CD4-positive, CD25-positive, alpha-beta regulatory T cell (primary cell): ENCODE measurements at regions not wholly inside any gene's neighbourhood (a gene's known extent, or its start where the extent isn't known, plus 50 kb on each side); places are given as distances from the start of the nearest gene placed in this dataset.

Experiments
- ATAC-seq, 2 donors: fragments of 150-1000 bp; cut with Tn5 transposase; one replicate each; pipeline ENCODE4 v1.10.0; 2021; ENCODE audit warnings: low read depth in 2 of 2, moderate number of reproducible peaks in 2 of 2, moderate library complexity in 1 of 2
- DNase-seq, 3 donors: peaks; one replicate each; pipeline versions ENCODE4 v3.0.0 to v3.0.0-alpha.2; 2012 to 2022; ENCODE audit warnings: mixed read lengths in 1 of 3
- H3K27ac ChIP-seq: one replicate; pipeline ENCODE4 v1.7.0; 2013; ENCODE audit warnings: mild to moderate bottlenecking, low read length; ENCODE audit not compliant: insufficient read depth, poor library complexity, severe bottlenecking
- H3K27me3 ChIP-seq: one replicate; pipeline ENCODE4 v1.7.0; 2013; ENCODE audit warnings: low read length; ENCODE audit not compliant: control insufficient read depth, insufficient read depth
- H3K36me3 ChIP-seq: one replicate; pipeline ENCODE4 v1.7.0; 2013; ENCODE audit warnings: mild to moderate bottlenecking, low read length, moderate library complexity; ENCODE audit not compliant: control insufficient read depth, insufficient read depth
- H3K4me1 ChIP-seq: 2 replicates; pipeline ENCODE4 v1.7.0; 2013; ENCODE audit warnings: mild to moderate bottlenecking, low read length; ENCODE audit not compliant: insufficient read depth, control insufficient read depth, poor library complexity, severe bottlenecking
- H3K4me3 ChIP-seq: one replicate; pipeline ENCODE4 v1.7.0; 2013; ENCODE audit warnings: low read depth, mild to moderate bottlenecking, low read length, moderate library complexity
- H3K9me3 ChIP-seq, 2 experiments: 1 replicate in 1 of 2; 2 replicates in 1 of 2; pipeline ENCODE4 v1.7.0; 2013; ENCODE audit warnings: low read length in 2 of 2, mild to moderate bottlenecking in 1 of 2, moderate library complexity in 1 of 2; ENCODE audit not compliant: control insufficient read depth in 2 of 2
- H3K27ac Mint-ChIP-seq, 3 donors: one replicate each; pipeline ENCODE4 v1.8.0; 2020 to 2022; ENCODE audit warnings: mild to moderate bottlenecking in 3 of 3, mixed read lengths in 3 of 3, moderate library complexity in 2 of 3
- H3K27me3 Mint-ChIP-seq: one replicate; pipeline ENCODE4 v1.8.0; 2022; ENCODE audit warnings: mild to moderate bottlenecking, mixed read lengths
- H3K36me3 Mint-ChIP-seq: one replicate; pipeline ENCODE4 v1.8.0; 2020; ENCODE audit warnings: mixed read lengths
- H3K4me1 Mint-ChIP-seq, 4 donors: one replicate each; pipeline ENCODE4 v1.8.0; 2020 to 2022; ENCODE audit warnings: mixed read lengths in 4 of 4, mild to moderate bottlenecking in 1 of 4
- H3K4me3 Mint-ChIP-seq, 4 donors: one replicate each; pipeline ENCODE4 v1.8.0; 2020 to 2022; ENCODE audit warnings: mild to moderate bottlenecking in 4 of 4, mixed read lengths in 4 of 4, moderate library complexity in 3 of 4
- H3K9me3 Mint-ChIP-seq, 7 donors: one replicate each; pipeline ENCODE4 v1.8.0; 2020 to 2022; ENCODE audit warnings: mixed read lengths in 7 of 7, mild to moderate bottlenecking in 3 of 7, moderate library complexity in 2 of 7

- Histone ChIP-seq H3K4me3 (no peak overlapping the region), H3K36me3 (no peaks in the 10 kb centered on the region), H3K27me3 (no peaks in the 10 kb centered on the region), H3K4me1 (peaks cover 9% of the 10 kb centered on the region), H3K27ac (no peak overlapping the region), H3K9me3 (no peaks in the 10 kb centered on the region)
- no peak overlapping the region for H3K4me3 Mint-ChIP-seq
- ATAC-seq: no peak
- peaks cover 3 to 18% (median 10%) of the 10 kb centered on the region in 4 donors for H3K4me1 Mint-ChIP-seq
- no peak for DNase-seq
- H3K36me3 Mint-ChIP-seq: no peaks in the 10 kb centered on the region
- H3K27me3 Mint-ChIP-seq: no peaks in the 10 kb centered on the region
- no peak overlapping the region for H3K27ac Mint-ChIP-seq
- peaks cover 0 to 5% (median 1%) of the 10 kb centered on the region in 7 donors for H3K9me3 Mint-ChIP-seq
Measured at GRCh38 chr5:40359832-40360231, 319.9 kb upstream of the PTGER4 start.

GRCh38 chr5:40359093-40359492, 320.6 kb upstream of the PTGER4 start:
- ATAC-seq (no peak), DNase-seq (no peak)
- peaks cover 3 to 18% (median 10%) of the 10 kb centered on the region in 4 donors for H3K4me1 Mint-ChIP-seq
- H3K4me3 Mint-ChIP-seq: no peak overlapping the region
- H3K9me3 Mint-ChIP-seq: peaks cover 0 to 5% (median 1%) of the 10 kb centered on the region in 7 donors
- H3K4me1 ChIP-seq: peaks cover 9% of the 10 kb centered on the region
- no peaks in the 10 kb centered on the region for H3K27me3 Mint-ChIP-seq
- H3K9me3 ChIP-seq: no peaks in the 10 kb centered on the region
- no peaks in the 10 kb centered on the region for H3K36me3 Mint-ChIP-seq
- H3K27ac Mint-ChIP-seq: no peak overlapping the region
- no peaks in the 10 kb centered on the region for H3K27me3 ChIP-seq
- no peak overlapping the region for H3K4me3 ChIP-seq
- H3K36me3 ChIP-seq: no peaks in the 10 kb centered on the region
- no peak overlapping the region for H3K27ac ChIP-seq

DNA sequence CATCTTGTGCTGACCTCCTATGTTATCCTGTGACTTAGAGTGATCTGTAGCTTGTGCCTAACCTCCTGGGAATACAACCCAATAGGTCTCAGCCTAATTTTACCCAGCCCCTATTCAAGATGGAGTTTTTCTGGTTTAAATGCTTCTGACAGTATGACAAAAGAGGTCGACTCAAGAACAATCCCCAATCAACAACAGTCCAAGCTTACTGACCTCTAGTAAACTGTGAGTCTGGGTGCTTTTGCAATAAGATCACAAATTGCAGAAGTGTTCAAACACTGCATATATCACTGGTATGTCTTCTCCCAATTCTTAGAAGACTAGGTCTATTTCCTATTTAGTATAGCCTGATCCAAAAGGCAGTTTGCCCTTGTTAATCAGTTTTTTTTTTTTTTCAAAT, 323.5 kb upstream of the PTGER4 start:
- Mint-ChIP-seq H3K4me1 (peaks cover under 1 to 18% (median 7%) of the 10 kb centered on the region in 4 donors), H3K4me3 (no peak overlapping the region), H3K27me3 (no peaks in the 10 kb centered on the region), H3K27ac (no peak overlapping the region), H3K9me3 (peaks cover 0 to 1% (median 1%) of the 10 kb centered on the region in 7 donors), H3K36me3 (no peaks in the 10 kb centered on the region)
- Histone ChIP-seq H3K36me3 (no peaks in the 10 kb centered on the region), H3K4me1 (peaks cover 7% of the 10 kb centered on the region), H3K4me3 (no peak overlapping the region), H3K27me3 (no peaks in the 10 kb centered on the region), H3K9me3 (no peaks in the 10 kb centered on the region), H3K27ac (no peak overlapping the region)
- no peak for DNase-seq
- no peak for ATAC-seq

DNA sequence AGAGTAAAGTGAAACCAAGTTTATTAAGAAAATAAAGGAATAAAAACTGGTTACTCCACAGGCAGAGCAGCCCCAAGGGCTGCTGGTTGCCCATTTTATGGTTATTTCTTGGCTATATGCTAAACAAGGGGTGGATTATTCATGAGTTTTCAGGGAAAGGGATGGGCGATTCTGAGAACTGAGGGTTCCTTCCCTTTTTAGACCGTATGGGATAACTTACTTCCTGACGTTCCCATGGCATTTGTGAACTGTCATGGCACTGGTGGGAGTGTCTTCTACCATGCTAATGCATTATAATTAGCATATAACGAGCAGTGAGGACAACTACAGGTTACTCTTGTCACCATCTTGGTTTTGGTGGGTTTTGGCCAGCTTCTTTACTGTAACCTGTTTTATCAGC, 323.9 kb upstream of the PTGER4 start:
- H3K27ac ChIP-seq: no peak overlapping the region
- H3K27me3 ChIP-seq: no peaks in the 10 kb centered on the region
- Mint-ChIP-seq H3K36me3 (no peaks in the 10 kb centered on the region), H3K27me3 (no peaks in the 10 kb centered on the region), H3K9me3 (peaks cover 0 to 4% (median 2%) of the 10 kb centered on the region in 7 donors), H3K27ac (no peak overlapping the region), H3K4me1 (peaks cover 0 to 18% (median 5%) of the 10 kb centered on the region in 4 donors), H3K4me3 (no peak overlapping the region)
- no peak for DNase-seq
- peaks cover 3% of the 10 kb centered on the region for H3K4me1 ChIP-seq
- H3K36me3 ChIP-seq: no peaks in the 10 kb centered on the region
- no peak overlapping the region for H3K4me3 ChIP-seq
- H3K9me3 ChIP-seq: no peaks in the 10 kb centered on the region
- ATAC-seq: no peak

- Mint-ChIP-seq H3K9me3 (peaks cover 0 to 8% (median 3%) of the 10 kb centered on the region in 7 donors), H3K27me3 (peaks cover 4% of the 10 kb centered on the region), H3K4me3 (no peak overlapping the region), H3K27ac (no peak overlapping the region), H3K36me3 (no peaks in the 10 kb centered on the region), H3K4me1 (peaks cover 0 to 13% (median 4%) of the 10 kb centered on the region in 4 donors)
- H3K36me3 ChIP-seq: no peaks in the 10 kb centered on the region
- H3K4me3 ChIP-seq: no peak overlapping the region
- ATAC-seq (no peak), DNase-seq (no peak)
- H3K4me1 ChIP-seq: no peaks in the 10 kb centered on the region
- peaks cover 0 to 3% of the 10 kb centered on the region in 2 experiments for H3K9me3 ChIP-seq
- H3K27me3 ChIP-seq: no peaks in the 10 kb centered on the region
- H3K27ac ChIP-seq: no peak overlapping the region
Measured at GRCh38 chr5:40355181-40355580, 324.5 kb upstream of the PTGER4 start.

GRCh38 chr5:40354171-40354570, 325.5 kb upstream of the PTGER4 start:
- Histone ChIP-seq H3K27me3 (no peaks in the 10 kb centered on the region), H3K36me3 (no peaks in the 10 kb centered on the region), H3K4me1 (no peaks in the 10 kb centered on the region), H3K4me3 (no peak overlapping the region), H3K9me3 (peaks cover 10 to 13% of the 10 kb centered on the region in 2 experiments), H3K27ac (no peak overlapping the region)
- Mint-ChIP-seq H3K9me3 (peaks cover 0 to 19% (median 7%) of the 10 kb centered on the region in 7 donors), H3K4me1 (peaks cover 0 to 4% (median 0%) of the 10 kb centered on the region in 4 donors), H3K27ac (no peak overlapping the region), H3K4me3 (no peak overlapping the region), H3K27me3 (peaks cover 4% of the 10 kb centered on the region), H3K36me3 (peaks cover 4% of the 10 kb centered on the region)
- no peak for ATAC-seq
- DNase-seq: no peak

- Histone ChIP-seq H3K27me3 (no peaks in the 10 kb centered on the region), H3K4me1 (no peaks in the 10 kb centered on the region), H3K4me3 (no peak overlapping the region), H3K36me3 (no peaks in the 10 kb centered on the region), H3K9me3 (peaks cover 12 to 15% of the 10 kb centered on the region in 2 experiments), H3K27ac (no peak overlapping the region)
- peaks cover 0 to 4% (median 0%) of the 10 kb centered on the region in 4 donors for H3K4me1 Mint-ChIP-seq
- H3K9me3 Mint-ChIP-seq: peaks cover 0 to 23% (median 7%) of the 10 kb centered on the region in 7 donors
- no peak for ATAC-seq
- no peak for DNase-seq
- peaks cover 4% of the 10 kb centered on the region for H3K27me3 Mint-ChIP-seq
- H3K27ac Mint-ChIP-seq: no peak overlapping the region
- no peak overlapping the region for H3K4me3 Mint-ChIP-seq
- H3K36me3 Mint-ChIP-seq: peaks cover 5% of the 10 kb centered on the region
Measured at GRCh38 chr5:40353442-40353841, 326.3 kb upstream of the PTGER4 start.

- Mint-ChIP-seq H3K27me3 (peaks cover 4% of the 10 kb centered on the region), H3K9me3 (peaks cover 4 to 23% (median 6%) of the 10 kb centered on the region in 7 donors), H3K36me3 (peaks cover 5% of the 10 kb centered on the region), H3K27ac (no peak overlapping the region), H3K4me3 (no peak overlapping the region), H3K4me1 (no peaks in the 10 kb centered on the region)
- no peak overlapping the region for H3K4me3 ChIP-seq
- no peaks in the 10 kb centered on the region for H3K4me1 ChIP-seq
- H3K36me3 ChIP-seq: no peaks in the 10 kb centered on the region
- no peaks in the 10 kb centered on the region for H3K27me3 ChIP-seq
- DNase-seq (no peak), ATAC-seq (no peak)
- no peak overlapping the region for H3K27ac ChIP-seq
- peaks cover 12 to 15% of the 10 kb centered on the region in 2 experiments for H3K9me3 ChIP-seq
Measured at GRCh38 chr5:40347981-40348725, 331.6 kb upstream of the PTGER4 start.
